Endodermal cell (in vitro differentiated cells): ENCODE measurements at regions not wholly inside any gene's neighbourhood (a gene's known extent, or its start where the extent isn't known, plus 50 kb on each side); places are given as distances from the start of the nearest gene placed in this dataset.

Experiments used
- DNase-seq: peaks from one replicate; pipeline ENCODE4 v3.0.0-alpha.2; 2017
- H3K27ac ChIP-seq: 2 replicates; pipeline ENCODE4 v1.5.1; 2013; ENCODE audit warnings: mild to moderate bottlenecking, low read depth, low read length, moderate library complexity
- H3K27me3 ChIP-seq: 2 replicates; pipeline ENCODE4 v1.6.1; 2013; ENCODE audit warnings: mild to moderate bottlenecking, low read length, moderate library complexity; ENCODE audit not compliant: insufficient read depth, control insufficient read depth, poor library complexity, severe bottlenecking
- H3K36me3 ChIP-seq: 2 replicates; pipeline ENCODE4 v1.7.0; 2013; ENCODE audit warnings: mild to moderate bottlenecking, low read length, moderate library complexity; ENCODE audit not compliant: control insufficient read depth, insufficient read depth
- H3K4me1 ChIP-seq: one replicate; pipeline ENCODE4 v1.7.0; 2013; ENCODE audit warnings: low read length; ENCODE audit not compliant: control insufficient read depth, insufficient read depth
- H3K4me3 ChIP-seq: 2 replicates; pipeline ENCODE4 v1.5.1; 2013; ENCODE audit warnings: mild to moderate bottlenecking, low read length, moderate library complexity
- H3K9ac ChIP-seq: 2 replicates; pipeline ENCODE4 v1.6.1; 2013; ENCODE audit warnings: mild to moderate bottlenecking, low read length, moderate library complexity; ENCODE audit not compliant: poor library complexity, severe bottlenecking; ENCODE audit errors: extremely low read depth
- H3K9me3 ChIP-seq: 2 replicates; pipeline ENCODE4 v1.6.1; 2013; ENCODE audit warnings: mild to moderate bottlenecking, low read length, moderate library complexity; ENCODE audit not compliant: control insufficient read depth
- H3K27ac Mint-ChIP-seq: 2 replicates; pipeline ENCODE4 v1.8.0; 2020; ENCODE audit warnings: mixed read lengths
- H3K27me3 Mint-ChIP-seq: 2 replicates; pipeline ENCODE4 v1.8.0; 2021; ENCODE audit warnings: mild to moderate bottlenecking, mixed read lengths; ENCODE audit not compliant: insufficient read depth
- H3K36me3 Mint-ChIP-seq: 2 replicates; pipeline ENCODE4 v1.8.0; 2020; ENCODE audit warnings: low read depth, mixed read lengths
- H3K4me1 Mint-ChIP-seq: 2 replicates; pipeline ENCODE4 v1.8.0; 2020; ENCODE audit warnings: mixed read lengths
- H3K4me3 Mint-ChIP-seq: 2 replicates; pipeline ENCODE4 v1.8.0; 2020; ENCODE audit warnings: mild to moderate bottlenecking, moderate library complexity, mixed read lengths
- H3K9me3 Mint-ChIP-seq: 2 replicates; pipeline ENCODE4 v1.8.0; 2020; ENCODE audit warnings: mild to moderate bottlenecking, mixed read lengths
- CTCF ChIP-seq: fragments of 200-600 bp; sonication (generic); conservative IDR thresholded peaks from 2 replicates; pipeline ENCODE4 v1.5.0; 2021; ENCODE audit warnings: antibody characterized with exemption, mild to moderate bottlenecking
- WGBS, 2 experiments: methylation state at CpG; one replicate each; pipeline versions ENCODE4 v1.1.5 to v1.1.7; 2013; ENCODE audit warnings: missing lambda C conversion rate in 2 of 2, mixed read lengths in 1 of 2; ENCODE audit not compliant: insufficient coverage in 1 of 2, insufficient read length in 1 of 2; 5-methylcytosine and 5-hydroxymethylcytosine counted together

DNA sequence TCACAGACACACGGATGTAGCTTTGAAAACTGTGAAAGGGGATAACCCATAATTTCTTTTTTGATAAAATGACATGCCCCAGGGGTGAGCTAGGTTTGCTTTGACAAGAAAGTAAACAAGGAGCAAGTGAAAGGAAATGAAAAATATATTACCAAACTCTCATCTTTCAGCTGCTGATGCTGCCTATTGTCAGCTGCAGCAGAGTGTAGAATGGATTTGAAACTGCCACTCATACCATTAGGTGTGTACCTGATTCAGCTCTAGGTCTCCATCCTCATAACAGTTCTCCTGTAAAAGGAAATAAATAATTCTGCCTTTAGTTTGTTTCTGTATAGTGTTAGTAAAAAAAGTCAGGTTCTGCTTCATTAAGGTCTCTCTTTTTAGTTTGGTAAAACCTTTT is 415.1 kb upstream of the MARCKS start:
- H3K36me3 ChIP-seq = no peaks in the 10 kb centered on the region
- 96% methylated on average over 1 of the region's 1 CpG; no CpG with 5 or more reads in 1 of the 2 experiments for WGBS, 2 experiments
- H3K27me3 ChIP-seq = no peaks in the 10 kb centered on the region
- no peak for TF ChIP-seq CTCF
- H3K27ac ChIP-seq = no peak overlapping the region
- H3K9me3 ChIP-seq = no peaks in the 10 kb centered on the region
- no peak overlapping the region for H3K27ac Mint-ChIP-seq
- no peaks in the 10 kb centered on the region for H3K36me3 Mint-ChIP-seq
- H3K4me3 ChIP-seq = no peak overlapping the region
- H3K27me3 Mint-ChIP-seq = no peaks in the 10 kb centered on the region
- H3K9ac ChIP-seq = no peak overlapping the region
- no peaks in the 10 kb centered on the region for H3K4me1 Mint-ChIP-seq
- no peak for DNase-seq
- H3K4me1 ChIP-seq = no peaks in the 10 kb centered on the region
- no peaks in the 10 kb centered on the region for H3K9me3 Mint-ChIP-seq
- H3K4me3 Mint-ChIP-seq = no peak overlapping the region

DNA sequence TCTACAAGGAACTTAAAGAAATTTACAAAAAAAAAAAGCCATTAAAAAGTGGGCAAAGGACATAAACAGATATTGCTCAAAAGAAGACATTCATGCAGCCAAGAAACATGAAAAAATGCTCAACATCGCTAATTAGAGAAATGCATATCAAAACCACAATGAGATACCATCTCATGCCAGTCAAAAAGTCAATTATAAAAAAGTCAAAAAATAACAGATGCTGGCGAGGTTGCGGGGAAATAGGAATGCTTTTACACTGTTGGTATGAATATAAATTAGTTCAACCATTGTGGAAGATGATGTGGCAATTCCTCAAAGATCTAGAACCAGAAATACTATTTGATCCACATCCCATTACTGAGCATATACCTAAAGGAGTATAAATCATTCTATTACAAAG is 411.9 kb upstream of the MARCKS start:
- Mint-ChIP-seq H3K4me1 (peaks cover 6% of the 10 kb centered on the region), H3K4me3 (no peak overlapping the region), H3K36me3 (no peaks in the 10 kb centered on the region), H3K9me3 (no peaks in the 10 kb centered on the region), H3K27me3 (no peaks in the 10 kb centered on the region), H3K27ac (no peak overlapping the region)
- Histone ChIP-seq H3K4me1 (no peaks in the 10 kb centered on the region), H3K9ac (no peak overlapping the region), H3K27me3 (no peaks in the 10 kb centered on the region), H3K36me3 (no peaks in the 10 kb centered on the region), H3K9me3 (no peaks in the 10 kb centered on the region), H3K27ac (no peak overlapping the region), H3K4me3 (no peak overlapping the region)
- no peak for DNase-seq
- no peak for TF ChIP-seq CTCF
- 97 to 100% methylated on average over 1 to 3 of the region's 3 CpGs for WGBS, 2 experiments

DNA sequence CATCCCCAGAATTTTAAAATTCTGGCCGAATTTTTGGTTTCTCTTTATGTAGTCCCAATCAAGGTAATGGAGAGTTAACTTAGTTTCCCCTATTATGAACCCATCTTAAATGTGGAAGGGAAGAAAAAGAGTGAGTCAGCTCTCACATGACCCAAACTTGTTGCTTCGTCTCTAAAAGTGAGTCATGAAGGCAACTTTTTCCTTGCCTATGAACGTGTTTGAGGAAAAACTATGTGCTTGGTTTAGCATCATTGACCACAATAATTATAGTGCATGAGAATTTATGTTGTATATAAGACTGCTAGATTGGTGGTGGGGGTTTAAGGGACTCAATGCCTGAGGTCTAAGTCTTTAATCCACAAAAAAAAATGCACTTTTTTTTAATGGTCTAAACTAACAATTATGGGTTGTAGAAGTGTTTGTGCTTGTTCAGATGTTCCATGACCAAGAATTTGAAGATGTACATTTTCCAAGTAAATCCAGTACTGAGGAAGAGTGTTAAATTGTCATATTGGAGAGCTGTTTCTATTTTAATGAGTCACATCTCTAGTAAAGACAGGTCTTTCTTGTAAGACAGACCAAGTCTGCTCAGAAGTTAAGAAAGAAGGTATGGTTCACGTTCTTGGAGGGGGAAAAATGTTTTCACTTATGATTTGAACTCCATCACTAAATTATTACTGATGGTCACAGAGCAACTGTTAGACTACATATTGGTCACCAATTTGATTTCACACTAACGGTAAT is 409.9 kb upstream of the MARCKS start:
- no peak overlapping the region for H3K27ac Mint-ChIP-seq

More for the DNA sequence above, 409.9 kb upstream of the MARCKS start:
- H3K4me1 Mint-ChIP-seq = peaks cover 6% of the 10 kb centered on the region
- DNase-seq = no peak
- Histone ChIP-seq H3K4me1 (no peaks in the 10 kb centered on the region), H3K4me3 (no peak overlapping the region), H3K27me3 (no peaks in the 10 kb centered on the region), H3K9ac (no peak overlapping the region), H3K27ac (no peak overlapping the region), H3K36me3 (no peaks in the 10 kb centered on the region), H3K9me3 (no peaks in the 10 kb centered on the region)
- 65 to 66% methylated on average over 4 of the region's 5 CpGs for WGBS, 2 experiments
- H3K4me3 Mint-ChIP-seq = no peak overlapping the region
- no peaks in the 10 kb centered on the region for H3K36me3 Mint-ChIP-seq
- TF ChIP-seq CTCF = no peak
- H3K27me3 Mint-ChIP-seq = no peaks in the 10 kb centered on the region
- H3K9me3 Mint-ChIP-seq = no peaks in the 10 kb centered on the region
